GM20000 (cell line): ENCODE measurements at regions not wholly inside any gene's neighbourhood (a gene's known extent, or its start where the extent isn't known, plus 50 kb on each side); places are given as distances from the start of the nearest gene placed in this dataset.

Source experiments
- DNase-seq: peaks from one replicate; pipeline ENCODE4 v3.0.0; 2012; ENCODE audit warnings: low spot score
- CTCF ChIP-seq: IDR thresholded peaks from 2 replicates; pipeline ENCODE4 v1.5.1; 2012; ENCODE audit warnings: mild to moderate bottlenecking, control low read depth; ENCODE audit errors: extremely low read depth, missing control alignments

- no peak for TF ChIP-seq CTCF
- no peak for DNase-seq
Observed at GRCh38 chr9:106119176-106119575, 424.8 kb downstream of the TMEM38B start.

GRCh38 chr9:106120071-106120470 is 425.7 kb downstream of the TMEM38B start:
- no peak for TF ChIP-seq CTCF
- no peak for DNase-seq

GRCh38 chr9:106127776-106128175 is 433.4 kb downstream of the TMEM38B start:
- DNase-seq = no peak
- TF ChIP-seq CTCF = no peak

GRCh38 chr9:106130374-106130773 is 436.0 kb downstream of the TMEM38B start:
- TF ChIP-seq CTCF = no peak
- DNase-seq = no peak

- no peak for TF ChIP-seq CTCF
Observed at GRCh38 chr9:106143781-106144180, 449.4 kb downstream of the TMEM38B start.

GRCh38 chr9:106146066-106146840 is 451.9 kb downstream of the TMEM38B start:
- DNase-seq = no peak
- no peak for TF ChIP-seq CTCF

More at GRCh38 chr9:106143781-106144180, 449.4 kb downstream of the TMEM38B start:
- DNase-seq = no peak

- no peak for DNase-seq
- TF ChIP-seq CTCF = no peak
Observed at GRCh38 chr9:106146886-106147285, 452.5 kb downstream of the TMEM38B start.
